NCI-H1417 treated with DMSO at 0.1 percent for 48 hours (cell line): ENCODE measurements at regions not wholly inside any gene's neighbourhood (a gene's known extent, or its start where the extent isn't known, plus 50 kb on each side); places are given as distances from the start of the nearest gene placed in this dataset.

Source experiments
- DNase-seq: peaks from one replicate; lab custom pipeline; 2025; lab: John Stamatoyannopoulos, UW

DNA sequence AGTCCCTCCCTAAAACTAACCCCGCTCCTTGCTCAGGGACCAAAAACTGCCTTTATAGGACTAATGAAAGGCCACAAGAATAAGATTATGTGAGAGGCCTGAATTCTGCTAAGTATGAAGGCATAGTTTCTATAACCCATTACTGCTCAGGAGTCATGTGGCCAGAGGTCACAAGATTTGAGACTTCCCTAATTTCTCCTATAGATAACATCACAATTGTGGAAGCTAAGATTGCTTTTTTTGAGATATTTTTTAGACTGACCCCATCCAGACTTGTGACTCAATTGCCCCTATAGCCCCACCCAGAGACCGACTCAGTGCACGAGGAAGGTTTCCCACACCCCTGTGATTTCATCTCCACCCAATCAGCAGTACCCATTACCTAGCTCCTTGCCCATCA is 504.1 kb upstream of the GOT2 start:
- DNase-seq: no peak

DNA sequence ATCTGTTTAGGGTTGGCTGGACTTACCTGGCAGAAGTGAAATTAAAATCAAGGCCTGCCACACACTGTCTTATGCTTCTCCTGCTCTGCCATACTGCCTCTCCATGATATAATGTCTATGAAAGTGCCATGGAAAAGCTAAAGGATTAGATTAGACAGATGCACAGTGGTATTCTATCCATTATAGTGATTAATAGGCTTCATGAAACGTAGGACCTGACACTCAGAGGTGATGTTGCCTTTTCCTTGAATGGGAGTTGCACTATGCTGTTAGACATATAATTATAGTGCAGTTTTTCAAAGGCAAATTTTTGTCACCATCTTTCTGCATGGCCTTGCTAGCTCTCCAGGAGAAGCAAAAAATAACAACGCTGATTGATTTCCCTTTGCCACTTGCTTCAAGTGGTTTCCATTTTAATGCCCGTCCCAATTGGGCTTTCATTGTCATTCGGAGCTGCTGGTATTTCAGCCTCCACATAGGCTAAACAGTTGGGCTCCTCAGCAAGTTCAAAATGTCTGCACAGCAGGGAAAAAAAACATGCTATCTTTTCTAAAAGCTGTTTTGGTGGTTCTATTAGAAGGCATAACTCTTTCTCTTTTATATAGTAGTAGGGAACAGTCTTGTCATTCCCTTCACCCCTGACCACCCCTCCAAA is 502.8 kb upstream of the GOT2 start:
- DNase-seq: no peak

DNA sequence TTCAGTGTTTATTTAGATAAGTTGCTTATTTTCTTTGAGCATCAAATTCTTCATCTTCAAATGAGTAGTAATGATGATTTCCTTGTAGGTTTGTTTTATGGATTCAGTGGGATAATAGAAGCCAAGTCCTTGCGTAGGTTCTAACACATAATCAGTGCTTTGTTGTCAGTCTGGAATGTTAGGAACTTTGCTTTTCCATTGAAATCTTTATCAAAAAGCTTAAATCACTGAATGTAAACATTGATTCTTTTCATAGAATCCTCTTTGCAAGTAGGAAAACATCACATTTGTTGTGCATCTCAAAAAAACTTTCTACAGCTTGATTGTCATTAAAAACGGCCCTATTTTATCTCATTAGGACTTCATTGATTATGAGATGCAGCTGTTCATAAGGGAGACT is 490.3 kb upstream of the GOT2 start:
- no peak for DNase-seq

DNA sequence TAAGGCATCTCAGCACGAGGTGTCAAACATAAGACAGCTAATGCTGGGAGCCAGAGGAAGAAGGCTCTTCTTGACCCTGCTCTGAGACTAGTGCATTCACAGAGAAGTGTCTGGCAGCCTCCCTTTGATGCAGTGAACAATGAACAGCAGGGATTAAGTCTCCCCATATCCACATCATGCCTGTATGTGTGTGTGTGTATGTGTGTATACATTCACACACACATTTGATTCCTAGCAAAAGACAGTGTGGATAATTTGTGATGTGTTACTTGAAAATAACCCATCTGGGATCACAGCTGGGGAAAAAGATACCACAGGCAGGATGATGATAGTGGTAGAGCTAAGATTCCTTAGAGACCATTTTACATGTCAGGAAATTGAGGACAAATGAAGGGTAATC is 485.9 kb upstream of the GOT2 start:
- no peak for DNase-seq

DNA sequence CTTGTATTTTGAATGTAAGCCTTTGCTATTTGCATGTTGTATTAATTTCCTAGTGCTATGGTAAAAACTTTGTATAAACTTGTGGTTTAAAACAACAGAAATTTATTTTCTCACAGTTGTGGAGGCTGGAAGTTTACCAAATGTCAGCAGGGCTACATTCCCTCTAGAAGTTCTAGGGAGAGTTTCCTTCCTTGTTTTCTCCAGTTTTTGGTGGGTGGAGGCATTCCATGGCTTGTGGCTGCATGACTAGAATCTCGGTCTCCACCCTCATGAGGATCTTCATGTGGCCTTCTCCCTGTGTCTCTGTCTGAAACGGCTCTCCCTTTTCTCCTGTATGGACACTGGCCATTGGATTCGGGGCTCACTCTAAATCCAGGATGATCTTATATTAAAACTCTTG is 482.2 kb upstream of the GOT2 start:
- no peak for DNase-seq

DNA sequence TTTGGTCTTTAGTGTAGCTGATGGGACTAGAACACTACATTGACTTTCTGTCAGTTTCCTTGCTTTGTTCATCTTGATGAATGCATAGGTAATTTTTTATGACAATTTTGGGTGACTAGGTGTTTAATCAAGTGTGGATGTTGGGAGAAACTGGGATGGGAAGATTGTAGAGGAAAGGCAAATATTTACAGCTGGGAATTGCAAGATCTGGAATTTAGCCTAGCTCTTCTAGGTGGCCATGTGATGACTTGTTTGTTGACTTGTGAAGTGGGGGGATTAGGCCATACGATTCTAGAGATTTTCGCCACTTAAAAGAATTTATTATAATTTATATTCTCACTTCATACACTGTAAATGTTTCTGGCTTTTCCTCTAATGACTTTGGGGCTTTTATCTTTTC is 480.3 kb upstream of the GOT2 start:
- no peak for DNase-seq

DNA sequence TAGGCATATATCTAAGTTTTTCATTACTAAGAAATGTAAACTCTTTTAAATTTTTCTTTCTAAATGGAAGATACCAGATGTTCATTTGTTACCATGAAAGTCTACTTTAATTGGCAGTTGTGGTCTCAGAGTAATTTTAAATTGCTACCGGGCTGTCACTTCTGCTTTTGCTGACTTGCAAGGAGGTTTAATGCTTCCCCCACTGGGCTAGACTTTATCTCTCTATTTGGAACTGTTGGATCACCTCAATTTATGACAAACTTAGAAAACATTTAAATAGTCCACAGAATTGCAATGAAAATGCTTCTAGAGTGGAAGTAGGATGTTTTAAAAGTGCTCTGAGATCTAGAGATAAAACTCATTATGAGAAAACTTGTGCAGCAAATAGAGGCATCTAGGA is 479.8 kb upstream of the GOT2 start:
- no peak for DNase-seq

DNA sequence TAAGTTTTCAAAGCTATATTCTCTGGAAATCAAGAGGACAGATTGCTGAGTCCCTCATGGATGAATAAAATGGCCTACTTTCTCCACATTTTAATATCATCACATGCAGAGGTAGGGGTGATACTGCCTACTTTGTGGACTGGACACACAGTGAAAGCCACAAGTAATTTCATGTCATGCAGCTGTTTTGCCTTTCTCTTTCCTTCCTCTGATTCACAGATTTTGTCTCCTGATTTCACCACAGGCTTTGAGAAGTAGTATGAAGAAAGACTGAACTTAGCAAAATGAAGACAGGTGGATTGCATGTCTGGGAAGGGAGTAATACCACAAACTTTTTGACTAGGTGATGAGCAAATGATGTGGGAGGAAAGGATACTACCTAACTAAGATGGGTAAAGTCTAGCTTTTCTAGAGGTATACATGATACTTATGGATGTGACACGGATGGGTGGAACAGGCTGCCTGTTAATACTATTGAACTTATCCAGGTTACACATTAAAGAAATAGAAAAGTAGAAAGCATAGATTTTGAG is 478.4 kb upstream of the GOT2 start:
- DNase-seq: no peak

DNA sequence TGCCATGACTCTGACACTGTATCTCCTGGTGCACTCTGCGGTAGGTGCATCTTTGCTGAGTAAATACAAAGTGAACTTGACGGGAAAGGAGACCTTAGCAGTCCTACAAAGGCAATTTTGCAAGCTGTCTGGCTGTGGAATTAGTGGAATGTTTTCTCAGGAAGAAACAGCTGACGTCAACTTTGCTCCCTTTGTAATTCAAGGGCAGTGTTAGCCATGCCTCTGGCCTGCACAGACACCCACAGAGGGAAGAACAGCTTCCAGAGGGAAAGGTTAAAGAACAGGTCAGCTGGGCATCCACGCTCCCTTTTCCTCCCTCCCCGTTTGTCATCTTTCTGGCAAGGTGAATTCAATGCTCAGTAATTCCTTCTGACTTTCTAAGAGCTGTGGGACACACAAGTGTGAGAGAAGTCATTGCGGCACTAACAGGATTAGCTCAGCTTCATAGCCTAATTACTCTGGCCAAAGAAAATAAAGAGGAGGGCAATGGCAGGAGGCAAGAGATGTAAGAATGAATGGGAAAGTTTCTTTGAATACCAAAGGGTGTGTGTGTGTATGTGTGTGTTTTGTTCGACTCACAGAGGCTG is 476.9 kb upstream of the GOT2 start:
- DNase-seq: no peak

DNA sequence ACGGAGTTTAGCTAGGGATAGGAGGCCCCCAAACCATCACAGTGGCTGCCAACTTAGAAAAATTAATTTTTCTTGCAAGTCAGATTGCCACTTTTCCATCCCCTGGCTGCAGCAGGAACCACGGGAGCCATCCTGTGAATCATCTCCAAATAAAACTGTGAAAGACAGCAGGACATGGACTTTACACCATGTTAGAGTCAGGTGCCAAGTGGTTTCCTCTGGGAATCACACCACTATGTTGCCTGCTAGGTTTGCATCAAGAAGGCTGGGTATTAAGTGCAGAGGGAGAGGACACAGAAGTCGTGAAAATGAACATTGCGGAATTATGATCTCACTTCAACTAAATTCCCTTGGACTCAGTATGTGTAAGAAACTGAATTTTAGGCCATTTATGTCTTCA is 471.3 kb upstream of the GOT2 start:
- DNase-seq: no peak

DNA sequence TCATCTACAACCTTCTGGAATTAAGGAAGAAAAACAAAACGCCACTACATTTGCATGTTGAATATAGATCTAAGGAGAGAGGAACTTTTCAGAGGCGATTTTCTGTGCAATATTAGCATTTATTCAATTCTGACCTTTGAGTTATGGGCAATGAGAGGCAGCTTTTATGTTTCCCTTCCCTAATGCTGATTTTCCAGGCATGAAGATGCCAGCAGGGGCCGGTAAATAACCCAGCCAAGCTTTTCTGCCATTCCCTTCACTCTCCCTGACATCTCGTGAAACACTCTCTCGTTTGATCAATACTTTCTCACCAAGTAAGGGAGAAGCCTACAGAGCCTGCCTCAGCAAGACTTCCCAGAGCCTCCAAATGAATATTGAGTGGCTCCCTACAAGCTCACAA is 470.5 kb upstream of the GOT2 start:
- no peak for DNase-seq

DNA sequence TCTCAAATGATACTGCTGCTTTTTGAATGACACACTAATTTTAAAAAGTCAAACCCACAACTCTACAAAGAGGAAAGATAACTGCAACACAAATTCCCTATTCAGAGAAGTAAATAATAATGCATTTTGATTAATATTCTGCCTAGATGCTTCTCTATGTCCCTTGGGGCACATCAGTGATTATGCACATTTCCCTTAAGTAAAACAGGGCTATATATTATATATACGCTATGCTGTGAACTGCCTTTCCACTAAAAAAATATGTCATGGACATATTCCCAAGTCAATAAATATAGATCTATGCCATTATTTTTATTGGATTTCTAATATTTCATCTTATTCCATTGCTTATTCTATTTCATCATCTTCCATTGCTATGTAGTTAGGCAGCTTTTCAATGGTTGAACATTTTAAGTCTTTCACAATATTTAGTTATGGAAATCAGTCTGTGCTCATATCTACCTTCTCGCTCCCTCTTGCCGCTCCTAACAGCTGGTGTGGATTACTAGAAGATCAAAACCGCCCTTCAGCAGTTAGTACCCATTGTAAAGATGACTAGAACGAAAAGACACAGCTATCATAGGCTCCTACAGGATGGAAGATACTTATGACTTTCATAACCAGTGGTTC is 468.2 kb upstream of the GOT2 start:
- DNase-seq: no peak

DNA sequence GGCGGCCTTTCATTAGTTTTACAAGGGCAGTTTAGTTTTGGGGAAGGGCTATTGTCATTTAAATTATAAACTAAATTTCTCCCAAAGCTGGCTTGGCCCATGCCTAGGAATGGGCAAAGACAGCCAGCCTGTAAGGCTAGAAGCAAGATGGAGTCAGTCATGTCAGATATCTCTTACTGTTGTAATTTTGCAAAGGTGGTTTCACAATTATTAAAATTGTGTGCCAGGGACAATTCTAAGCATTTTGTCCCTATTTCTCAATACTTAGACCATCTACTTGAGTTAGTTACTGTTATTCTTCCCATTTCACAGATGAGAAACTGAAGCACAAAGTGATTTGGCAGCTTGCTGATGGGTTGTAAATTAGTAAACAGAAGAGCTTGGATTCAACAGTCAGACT is 467.7 kb upstream of the GOT2 start:
- no peak for DNase-seq

DNA sequence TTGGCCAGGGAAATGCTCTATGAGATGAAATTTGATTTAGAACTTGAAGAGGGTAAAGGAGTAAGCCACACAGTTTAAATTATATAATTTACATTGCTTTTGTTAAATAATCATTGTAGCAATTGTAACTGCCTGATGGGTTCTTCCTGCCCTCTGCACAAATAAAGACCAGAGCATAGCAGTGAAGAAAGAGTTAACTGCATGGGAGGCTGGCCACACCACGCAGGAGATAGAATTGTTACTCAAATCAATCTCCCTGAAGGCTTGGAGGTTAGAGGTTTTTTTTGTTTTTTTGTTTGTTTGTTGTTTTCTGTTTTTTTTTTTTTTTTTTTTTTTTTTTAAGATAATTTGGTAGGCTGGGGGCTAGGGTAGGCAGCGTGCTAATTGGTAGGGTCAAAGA is 467.0 kb upstream of the GOT2 start:
- no peak for DNase-seq

DNA sequence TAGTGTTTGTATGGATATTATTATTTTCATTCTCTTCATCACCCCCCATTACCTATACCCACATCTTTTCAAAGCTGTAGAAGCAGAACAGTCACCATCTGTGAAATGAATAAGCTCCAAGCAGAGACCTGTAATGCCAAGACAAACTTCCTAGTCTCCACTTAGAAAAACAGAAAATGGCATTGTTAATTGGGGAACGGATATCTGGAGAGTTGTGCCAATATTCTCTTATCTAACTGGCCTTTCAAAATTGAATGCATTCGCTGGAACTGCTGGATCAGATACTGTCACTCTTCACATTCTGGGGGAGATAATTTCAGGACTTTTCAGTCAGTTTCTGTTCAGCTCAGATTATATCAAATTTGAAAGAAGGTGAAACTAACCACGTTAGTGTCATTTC is 464.4 kb upstream of the GOT2 start:
- DNase-seq: no peak

DNA sequence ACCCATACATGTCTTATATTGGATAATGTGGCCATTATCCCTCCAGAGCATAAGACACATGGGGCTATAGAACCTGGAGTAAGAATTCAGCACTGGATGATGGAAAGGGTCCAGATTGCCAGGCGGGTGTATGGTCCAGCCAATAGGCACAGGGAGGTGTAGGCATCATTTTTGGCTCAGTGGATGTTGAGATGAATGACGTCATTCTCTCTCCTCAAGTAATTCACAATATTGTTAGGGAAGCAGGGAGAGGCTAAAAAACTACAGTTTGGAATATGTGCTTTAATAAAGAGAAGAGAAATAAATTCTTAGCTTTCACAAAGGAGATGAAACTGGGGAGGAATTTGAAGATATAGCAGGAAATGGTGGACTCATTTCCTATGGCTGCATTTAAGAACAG is 461.1 kb upstream of the GOT2 start:
- DNase-seq: no peak

DNA sequence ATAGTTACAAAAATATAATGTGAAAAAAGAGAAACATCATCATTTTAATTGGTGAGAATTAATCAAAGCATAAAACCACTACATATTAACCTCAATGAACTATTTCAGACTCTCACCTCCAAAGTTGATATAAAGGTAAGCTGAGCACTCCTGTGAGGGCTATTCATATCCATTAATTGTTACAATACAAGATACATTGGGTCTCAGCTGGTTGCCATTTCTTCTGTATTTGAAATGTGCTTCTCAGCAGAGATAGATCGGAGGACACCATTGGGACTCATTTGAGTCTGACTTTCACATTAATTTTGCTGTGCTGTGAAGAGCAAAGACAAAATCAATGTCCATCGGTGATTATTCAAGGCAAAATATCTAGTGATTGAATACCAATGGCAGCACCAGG is 459.5 kb upstream of the GOT2 start:
- DNase-seq: no peak

DNA sequence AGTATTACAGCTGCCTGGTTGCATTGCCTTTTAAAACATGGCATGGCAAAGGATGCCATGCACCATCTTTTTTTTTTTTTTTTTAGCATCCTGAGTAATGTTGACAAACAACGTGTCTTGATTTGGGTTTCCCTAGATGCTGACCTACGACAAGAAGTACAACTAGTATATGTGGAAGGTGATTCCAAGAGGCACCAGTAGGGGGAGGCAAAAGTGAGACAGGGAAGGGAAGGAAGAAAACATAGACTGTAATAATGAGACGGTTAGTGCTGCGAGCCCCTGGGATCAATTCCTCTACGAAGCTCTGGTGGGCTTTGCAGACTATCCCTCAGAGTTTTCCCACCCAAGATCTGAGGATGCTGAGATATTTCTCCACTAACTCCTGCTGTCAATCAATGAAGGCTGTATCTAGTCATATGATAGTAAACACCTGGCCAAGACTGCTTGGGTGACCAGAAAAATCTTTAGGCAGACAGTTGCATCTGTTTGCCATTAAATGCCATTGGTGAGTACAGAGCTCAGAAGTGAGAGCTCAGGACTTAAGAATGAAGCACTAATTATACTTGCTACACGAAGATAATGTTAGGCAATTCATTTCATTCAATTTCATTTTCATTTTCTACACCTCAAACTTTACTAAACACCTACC is 458.6 kb upstream of the GOT2 start:
- DNase-seq: no peak

DNA sequence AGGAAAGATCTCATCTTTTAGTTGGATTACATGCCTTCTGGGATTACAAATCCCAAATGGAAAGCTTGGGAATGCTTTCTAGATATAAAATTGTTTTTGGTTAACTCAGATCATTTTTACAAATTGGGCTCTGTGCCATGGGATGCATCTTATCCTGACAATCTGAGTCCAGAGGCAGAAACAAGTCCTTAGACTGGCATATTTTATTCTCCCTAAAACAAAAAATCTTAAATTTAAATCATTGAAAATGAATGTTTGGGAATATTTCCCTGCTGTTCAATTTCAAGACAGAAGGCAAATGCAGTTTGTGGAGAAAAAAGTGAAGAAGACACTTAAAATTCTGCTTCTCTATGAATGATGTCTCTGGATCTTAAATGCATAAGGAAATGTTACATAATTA is 456.6 kb upstream of the GOT2 start:
- DNase-seq: no peak

DNA sequence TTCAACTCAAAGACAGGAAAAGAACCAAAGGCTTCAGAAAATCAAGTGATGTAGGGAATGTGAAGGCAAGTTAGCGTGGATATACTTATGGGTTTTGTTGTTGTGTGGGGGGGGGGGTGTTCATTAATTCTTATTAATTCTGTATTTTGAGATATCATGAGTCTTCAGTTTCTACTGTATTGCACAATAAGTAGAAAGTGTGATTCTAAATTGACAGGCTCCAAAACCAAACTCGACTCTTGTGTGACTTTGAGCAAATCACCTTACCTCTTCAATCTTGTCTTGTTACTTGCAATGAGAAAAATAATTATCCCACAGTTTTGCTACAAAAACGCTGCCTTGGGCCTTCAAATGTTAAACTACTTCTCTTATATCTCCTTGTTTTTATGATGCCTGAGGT is 453.9 kb upstream of the GOT2 start:
- DNase-seq: no peak

DNA sequence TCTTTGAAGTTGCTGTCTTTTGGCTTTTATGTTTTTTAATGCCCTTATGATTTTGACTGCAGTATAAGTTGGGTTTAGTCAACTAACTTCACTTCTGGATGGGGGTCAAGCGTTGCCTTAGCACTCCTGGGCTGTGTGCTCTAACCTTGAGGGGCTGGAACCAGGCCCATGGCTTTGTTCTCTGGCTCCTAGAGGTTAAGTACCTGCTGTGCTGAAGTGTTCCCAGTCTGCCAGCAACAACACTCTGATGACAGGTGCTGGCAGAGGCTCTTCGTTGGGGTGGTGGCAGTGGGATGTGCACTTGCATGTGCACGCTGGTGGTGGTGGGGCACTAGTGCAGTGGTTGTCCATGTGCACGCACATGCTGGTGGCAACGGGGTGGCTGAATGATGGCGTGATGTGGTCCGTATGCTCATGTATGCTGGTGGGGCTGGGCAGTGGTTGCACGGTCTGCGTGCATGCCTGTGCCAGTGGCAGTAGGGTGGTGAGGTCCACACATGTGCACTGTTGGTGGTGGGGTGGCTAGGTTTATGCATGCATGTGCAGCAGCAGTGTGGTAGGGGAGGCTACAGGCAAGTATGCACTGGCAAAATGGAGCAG is 447.8 kb upstream of the GOT2 start:
- no peak for DNase-seq

DNA sequence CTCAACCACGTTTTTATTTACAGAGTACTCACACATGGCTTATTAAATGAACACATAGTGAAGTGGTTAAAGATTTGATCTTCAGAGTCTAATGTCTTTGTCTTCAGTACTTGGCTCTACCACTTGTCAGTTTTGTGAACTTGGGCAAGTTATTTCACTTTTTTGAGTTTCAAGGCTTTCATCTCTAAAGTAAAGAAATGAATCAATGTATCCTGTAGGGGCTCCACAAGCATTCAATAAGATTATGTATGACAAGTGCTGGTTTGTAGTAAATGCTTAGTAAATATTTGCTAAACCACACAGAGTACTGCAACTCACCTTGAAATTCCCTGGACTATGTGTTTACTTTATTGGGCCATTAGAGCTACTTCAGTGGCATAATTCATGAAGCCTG is 446.0 kb upstream of the GOT2 start:
- no peak for DNase-seq
